ENCODE measurements at regions not wholly inside any gene's neighbourhood (a gene's known extent, or its start where the extent isn't known, plus 50 kb on each side); places are given as distances from the start of the nearest gene placed in this dataset.
"Not testable (repeated sequence)": the region's sequence is repeated elsewhere in the genome, so short reads cannot be mapped to it uniquely, and the experiment has no call there.

GRCh38 chr6:155782320-155782731 lies 326.7 kb upstream of the NOX3 start:
- no peak for DNase-seq (ENCODE audit: low read depth in 3 of 3)

- no peak for DNase-seq (ENCODE audit: low read depth in 3 of 3)
These were observed 323.8 kb upstream of the NOX3 start for GRCh38 chr6:155779456-155779855.

GRCh38 chr6:155778336-155778735 lies 322.7 kb upstream of the NOX3 start:
- DNase-seq (ENCODE audit: low read depth in 3 of 3) = no peak

- DNase-seq (ENCODE audit: low read depth in 3 of 3) = no peak
These were observed 316.2 kb upstream of the NOX3 start for GRCh38 chr6:155771822-155772221.

- no peak for DNase-seq (ENCODE audit: low read depth in 3 of 3)
These were observed 315.2 kb upstream of the NOX3 start for GRCh38 chr6:155770856-155771255.

- DNase-seq (ENCODE audit: low read depth in 3 of 3) = no peak
These were observed 314.7 kb upstream of the NOX3 start for GRCh38 chr6:155770313-155770712.

- DNase-seq (ENCODE audit: low read depth in 3 of 3) = no peak
These were observed 309.9 kb upstream of the NOX3 start for GRCh38 chr6:155765275-155766194.

- no peak for DNase-seq (ENCODE audit: low read depth in 3 of 3)
These were observed 307.0 kb upstream of the NOX3 start for GRCh38 chr6:155762649-155763048.

- DNase-seq (ENCODE audit: low read depth in 3 of 3) = no peak
These were observed 299.8 kb upstream of the NOX3 start for GRCh38 chr6:155755452-155755851.

GRCh38 chr6:155748778-155749177 lies 293.1 kb upstream of the NOX3 start:
- DNase-seq (ENCODE audit: low read depth in 3 of 3) = not testable (repeated sequence)

GRCh38 chr6:155747491-155747890 lies 291.9 kb upstream of the NOX3 start:
- no peak for DNase-seq (ENCODE audit: low read depth in 3 of 3)

- DNase-seq (ENCODE audit: low read depth in 3 of 3) = no peak
These were observed 285.3 kb upstream of the NOX3 start for GRCh38 chr6:155740781-155741399.

- DNase-seq (ENCODE audit: low read depth in 3 of 3) = no peak
These were observed 283.0 kb upstream of the NOX3 start for GRCh38 chr6:155738602-155739105.

- DNase-seq (ENCODE audit: low read depth in 3 of 3) = no peak
These were observed 261.7 kb upstream of the NOX3 start for GRCh38 chr6:155717374-155717773.

GRCh38 chr6:155710704-155711103 lies 255.1 kb upstream of the NOX3 start:
- DNase-seq (ENCODE audit: low read depth in 3 of 3) = no peak

GRCh38 chr6:155709262-155709661 lies 253.6 kb upstream of the NOX3 start:
- DNase-seq (ENCODE audit: low read depth in 3 of 3) = no peak

- no peak for DNase-seq (ENCODE audit: low read depth in 3 of 3)
These were observed 252.5 kb upstream of the NOX3 start for GRCh38 chr6:155708100-155708499.

GRCh38 chr6:155706806-155707205 lies 251.2 kb upstream of the NOX3 start:
- DNase-seq (ENCODE audit: low read depth in 3 of 3) = no peak

- no peak for DNase-seq (ENCODE audit: low read depth in 3 of 3)
These were observed 250.7 kb upstream of the NOX3 start for GRCh38 chr6:155706341-155706740.

- no peak for DNase-seq (ENCODE audit: low read depth in 3 of 3)
These were observed 245.7 kb upstream of the NOX3 start for GRCh38 chr6:155701342-155701741.

- DNase-seq (ENCODE audit: low read depth in 3 of 3) = no peak
These were observed 239.9 kb upstream of the NOX3 start for GRCh38 chr6:155695495-155695894.

GRCh38 chr6:155694419-155694790 lies 238.8 kb upstream of the NOX3 start:
- DNase-seq (ENCODE audit: low read depth in 3 of 3) = no peak
